Smooth muscle cell (in vitro differentiated cells): ENCODE measurements at regions not wholly inside any gene's neighbourhood (a gene's known extent, or its start where the extent isn't known, plus 50 kb on each side); places are given as distances from the start of the nearest gene placed in this dataset.

Source experiments
- DNase-seq: peaks from one replicate; lab custom pipeline; 2025; ENCODE audit not compliant: unreplicated experiment; lab: John Stamatoyannopoulos, UW
- H2AFZ ChIP-seq: fragments of 200-600 bp; sonication (generic); 2 replicates; pipeline ENCODE4 v1.6.0; 2016; ENCODE audit warnings: antibody characterized with exemption, low read depth, mild to moderate bottlenecking
- H3F3A ChIP-seq: fragments of 200-600 bp; sonication (generic); 2 replicates; pipeline ENCODE4 v1.6.0; 2017; ENCODE audit warnings: antibody characterized with exemption, low read depth
- H3K27ac ChIP-seq: fragments of 200-600 bp; sonication (generic); 2 replicates; pipeline ENCODE4 v1.5.1; 2016; ENCODE audit warnings: low read depth, mild to moderate bottlenecking
- H3K27me3 ChIP-seq: fragments of 200-600 bp; sonication (generic); 2 replicates; pipeline ENCODE4 v1.6.1; 2016; ENCODE audit warnings: low read depth, mild to moderate bottlenecking
- H3K36me3 ChIP-seq: fragments of 200-600 bp; sonication (generic); 2 replicates; pipeline ENCODE4 v1.5.1; 2016; ENCODE audit warnings: low read depth
- H3K4me1 ChIP-seq: fragments of 200-600 bp; sonication (generic); 2 replicates; pipeline ENCODE4 v1.5.1; 2016; ENCODE audit warnings: low read depth
- H3K4me2 ChIP-seq: fragments of 200-600 bp; sonication (generic); 2 replicates; pipeline ENCODE4 v1.6.0; 2016; ENCODE audit warnings: mild to moderate bottlenecking
- H3K4me3 ChIP-seq: fragments of 200-600 bp; sonication (generic); 2 replicates; pipeline ENCODE4 v1.5.1; 2016; ENCODE audit warnings: mild to moderate bottlenecking
- H3K79me2 ChIP-seq: fragments of 200-600 bp; sonication (generic); 2 replicates; pipeline ENCODE4 v1.6.0; 2016; ENCODE audit warnings: low read depth, mild to moderate bottlenecking
- H3K9ac ChIP-seq: fragments of 200-600 bp; sonication (generic); 2 replicates; pipeline ENCODE4 v1.6.0; 2016; ENCODE audit warnings: low read depth
- H3K9me3 ChIP-seq: fragments of 200-600 bp; sonication (generic); replicated peaks from 2 replicates; pipeline ENCODE4 v1.5.1; 2016; ENCODE audit warnings: low read depth
- H4K20me1 ChIP-seq: fragments of 200-600 bp; sonication (generic); 2 replicates; pipeline ENCODE4 v1.6.0; 2016; ENCODE audit warnings: low read depth
- WGBS: methylation state at CpG from one replicate; pipeline ENCODE4 v1.1.7; 2016; ENCODE audit warnings: low lambda C conversion rate; 5-methylcytosine and 5-hydroxymethylcytosine counted together
- TF ChIP-seq, protein P1 (sequence below): fragments of 200-600 bp; sonication (generic); IDR thresholded peaks from 2 replicates; pipeline ENCODE4 v1.5.1; 2017; ENCODE audit warnings: borderline replicate concordance, mild to moderate bottlenecking, antibody characterized with exemption; ENCODE audit not compliant: insufficient read depth, poor library complexity, severe bottlenecking

DNA sequence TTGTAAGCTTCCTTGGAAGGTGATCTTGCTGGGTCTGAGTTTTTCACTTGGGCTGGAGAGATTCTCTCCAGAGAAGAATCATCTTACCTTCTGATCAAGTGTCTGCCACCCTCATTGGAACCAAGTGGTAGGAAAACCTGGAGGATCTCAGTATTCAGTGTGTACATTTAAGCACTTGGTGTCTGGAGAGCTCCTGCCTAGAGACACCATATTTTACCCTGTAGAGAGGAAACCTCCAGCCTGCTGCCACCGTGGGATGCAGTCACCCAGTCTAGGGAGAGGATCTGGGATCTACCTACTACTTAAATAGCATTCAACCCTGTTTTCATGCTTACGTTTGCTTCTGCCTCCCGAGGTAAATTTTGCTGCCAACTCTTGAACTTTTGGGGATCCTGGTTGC, 274.3 kb downstream of the SV2B start:
- 92% methylated on average over 3 of the region's 3 CpGs for WGBS
- Histone ChIP-seq H2AFZ (no peak overlapping the region), H3K4me3 (no peak overlapping the region), H4K20me1 (no peaks in the 10 kb centered on the region), H3K4me1 (peaks cover 6% of the 10 kb centered on the region), H3K4me2 (no peak overlapping the region), H3K27ac (no peak overlapping the region), H3K79me2 (no peaks in the 10 kb centered on the region), H3K27me3 (no peaks in the 10 kb centered on the region), H3K36me3 (no peaks in the 10 kb centered on the region), H3K9ac (no peak overlapping the region), H3K9me3 (peaks cover 5% of the 10 kb centered on the region), H3F3A (no peaks in the 10 kb centered on the region)
- DNase-seq: no peak
- TF ChIP-seq, protein P1, sequence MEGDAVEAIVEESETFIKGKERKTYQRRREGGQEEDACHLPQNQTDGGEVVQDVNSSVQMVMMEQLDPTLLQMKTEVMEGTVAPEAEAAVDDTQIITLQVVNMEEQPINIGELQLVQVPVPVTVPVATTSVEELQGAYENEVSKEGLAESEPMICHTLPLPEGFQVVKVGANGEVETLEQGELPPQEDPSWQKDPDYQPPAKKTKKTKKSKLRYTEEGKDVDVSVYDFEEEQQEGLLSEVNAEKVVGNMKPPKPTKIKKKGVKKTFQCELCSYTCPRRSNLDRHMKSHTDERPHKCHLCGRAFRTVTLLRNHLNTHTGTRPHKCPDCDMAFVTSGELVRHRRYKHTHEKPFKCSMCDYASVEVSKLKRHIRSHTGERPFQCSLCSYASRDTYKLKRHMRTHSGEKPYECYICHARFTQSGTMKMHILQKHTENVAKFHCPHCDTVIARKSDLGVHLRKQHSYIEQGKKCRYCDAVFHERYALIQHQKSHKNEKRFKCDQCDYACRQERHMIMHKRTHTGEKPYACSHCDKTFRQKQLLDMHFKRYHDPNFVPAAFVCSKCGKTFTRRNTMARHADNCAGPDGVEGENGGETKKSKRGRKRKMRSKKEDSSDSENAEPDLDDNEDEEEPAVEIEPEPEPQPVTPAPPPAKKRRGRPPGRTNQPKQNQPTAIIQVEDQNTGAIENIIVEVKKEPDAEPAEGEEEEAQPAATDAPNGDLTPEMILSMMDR: no peak

DNA sequence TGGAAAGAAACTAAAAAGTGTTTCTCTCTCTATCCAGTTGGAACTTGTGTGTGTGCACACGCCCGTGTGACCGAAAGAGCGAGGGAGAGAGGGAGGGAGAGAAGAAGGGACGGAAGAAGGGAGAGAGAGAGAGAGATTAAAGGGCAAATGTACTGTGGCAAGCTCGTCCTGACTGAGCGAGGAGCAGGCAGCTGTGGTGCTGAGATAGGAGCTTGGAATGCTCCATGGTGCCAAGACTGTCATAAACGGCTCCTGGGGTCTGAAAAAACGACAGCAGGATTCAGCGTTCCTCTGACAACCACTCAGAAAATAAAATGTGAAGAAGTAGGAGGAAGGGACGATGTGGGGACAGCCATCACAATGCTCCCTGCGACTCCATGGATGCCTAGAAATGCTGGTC, 276.0 kb downstream of the SV2B start:
- no peaks in the 10 kb centered on the region for H3K27me3 ChIP-seq
- no peak for DNase-seq
- H3K4me2 ChIP-seq: no peak overlapping the region
- no peaks in the 10 kb centered on the region for H3K79me2 ChIP-seq
- no peaks in the 10 kb centered on the region for H3F3A ChIP-seq
- peaks cover 6% of the 10 kb centered on the region for H3K4me1 ChIP-seq
- H2AFZ ChIP-seq: no peak overlapping the region
- H3K27ac ChIP-seq: no peak overlapping the region
- TF ChIP-seq, protein P1: no peak
- H4K20me1 ChIP-seq: no peaks in the 10 kb centered on the region
- H3K4me3 ChIP-seq: no peak overlapping the region
- H3K9me3 ChIP-seq: peaks cover 5% of the 10 kb centered on the region
- WGBS: 90% methylated on average over 12 of the region's 12 CpGs
- no peaks in the 10 kb centered on the region for H3K36me3 ChIP-seq
- no peak overlapping the region for H3K9ac ChIP-seq

DNA sequence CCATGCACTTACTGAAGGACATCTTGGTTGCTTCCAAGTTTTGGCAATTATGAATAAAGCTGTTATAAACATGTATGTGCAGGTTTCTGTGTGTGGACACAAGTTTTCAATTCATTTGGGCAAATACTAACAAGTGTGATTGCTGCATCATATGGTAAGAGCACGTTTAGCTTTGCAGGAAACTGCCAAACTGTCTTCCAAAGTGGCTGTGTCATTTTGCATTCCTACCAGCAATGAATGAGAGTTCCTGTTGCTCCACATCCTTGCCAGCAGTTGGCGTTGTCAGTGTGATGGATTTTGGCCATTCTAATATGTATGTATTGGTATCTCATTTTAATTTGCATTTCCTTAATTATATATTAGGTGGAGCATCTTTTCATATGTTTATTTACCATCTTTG, 280.1 kb downstream of the SV2B start:
- H3K27me3 ChIP-seq: no peaks in the 10 kb centered on the region
- no peak overlapping the region for H3K9ac ChIP-seq
- DNase-seq: no peak
- no peak overlapping the region for H2AFZ ChIP-seq
- no peaks in the 10 kb centered on the region for H3K36me3 ChIP-seq
- TF ChIP-seq, protein P1: no peak
- no peaks in the 10 kb centered on the region for H3F3A ChIP-seq
- no peaks in the 10 kb centered on the region for H3K79me2 ChIP-seq
- no peak overlapping the region for H3K4me2 ChIP-seq
- H3K9me3 ChIP-seq: no peaks in the 10 kb centered on the region
- H3K27ac ChIP-seq: no peak overlapping the region
- no peaks in the 10 kb centered on the region for H4K20me1 ChIP-seq
- H3K4me3 ChIP-seq: no peak overlapping the region
- H3K4me1 ChIP-seq: peaks cover 6% of the 10 kb centered on the region
- 69% methylated on average over 2 of the region's 2 CpGs for WGBS

DNA sequence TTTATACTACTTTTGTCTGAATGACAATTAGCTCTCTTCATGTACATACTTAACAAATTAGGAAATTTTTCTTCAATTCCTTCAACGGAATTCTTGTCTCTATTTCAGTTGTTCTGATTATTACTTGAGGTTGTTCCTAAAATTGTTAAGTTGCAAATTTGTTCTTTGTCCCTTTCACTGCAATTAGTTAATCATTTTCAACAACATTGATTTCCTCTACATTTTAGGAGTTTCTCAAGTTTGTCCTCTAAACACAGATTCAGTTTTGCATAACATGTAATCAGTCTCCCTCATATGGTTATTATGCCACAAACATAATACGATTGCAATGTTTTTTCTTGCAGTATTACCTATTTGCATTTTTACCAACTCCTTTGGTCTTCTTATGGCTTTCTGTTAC, 283.5 kb downstream of the SV2B start:
- no peak overlapping the region for H3K4me2 ChIP-seq
- no peaks in the 10 kb centered on the region for H3K36me3 ChIP-seq
- H3K4me1 ChIP-seq: no peaks in the 10 kb centered on the region
- H3K27me3 ChIP-seq: no peaks in the 10 kb centered on the region
- no peaks in the 10 kb centered on the region for H3F3A ChIP-seq
- H3K9me3 ChIP-seq: no peaks in the 10 kb centered on the region
- H2AFZ ChIP-seq: no peak overlapping the region
- H3K9ac ChIP-seq: no peak overlapping the region
- H3K79me2 ChIP-seq: no peaks in the 10 kb centered on the region
- H3K4me3 ChIP-seq: no peak overlapping the region
- no peak overlapping the region for H3K27ac ChIP-seq
- H4K20me1 ChIP-seq: no peaks in the 10 kb centered on the region
- 91% methylated on average over 2 of the region's 2 CpGs for WGBS
- TF ChIP-seq, protein P1: no peak
- no peak for DNase-seq
